HCT116 (cell line): ENCODE measurements at regions not wholly inside any gene's neighbourhood (a gene's known extent, or its start where the extent isn't known, plus 50 kb on each side); places are given as distances from the start of the nearest gene placed in this dataset.

Source experiments
- ATAC-seq: fragments of 200-7000 bp; cut with Tn5 transposase; 2 replicates; pipeline ENCODE4 v1.9.1; 2020; ENCODE audit warnings: mild to moderate bottlenecking, moderate library complexity
- BruUV-seq: library from RNA; stranded (reverse); fragments of 400-500 nt; replicated peaks from 2 replicates; lab custom pipeline; 2021; lab: Mats Ljungman, UMichigan
- CTCF ChIA-PET: fragments of 300-600 bp; sonication (Branson Sonifier 250); formaldehyde crosslinking; loops from one replicate; lab custom pipeline; 2021; ENCODE audit warnings: antibody characterized with exemption; lab: Charles Lee
- POLR2A ChIA-PET: fragments of 300-600, 350-600 bp; sonication (Branson Sonifier 250); formaldehyde crosslinking; loops from one replicate; lab custom pipeline; 2021; ENCODE audit warnings: antibody characterized with exemption; lab: Charles Lee
- RAD21 ChIA-PET, 2 experiments: fragments of 300-600 bp; sonication (Branson Sonifier 250); formaldehyde crosslinking; loops; one replicate each; lab custom pipeline; 2023; ENCODE audit warnings: low total read pairs in 2 of 2; ENCODE audit not compliant: uncharacterized antibody in 2 of 2, unreplicated experiment in 2 of 2, low non-redundant PET in 1 of 2; lab: Charles Lee
- DNase-seq: peaks from one replicate; pipeline ENCODE4 v3.0.0-alpha.2; 2010; ENCODE audit warnings: low read depth, low spot score
- H2AFZ ChIP-seq: fragments of 200-600 bp; shearing (Covaris generic), sonication (generic); 2 replicates; pipeline ENCODE4 v1.6.1; 2017; ENCODE audit warnings: low read depth, mixed run types, mixed read lengths, antibody characterized with exemption, low read length; ENCODE audit not compliant: poor library complexity, severe bottlenecking
- H3K27ac ChIP-seq: 2 replicates; pipeline ENCODE4 v1.5.1; 2012; ENCODE audit warnings: low read depth, low read length
- H3K27me3 ChIP-seq: fragments of 200-600 bp; sonication (generic); 2 replicates; pipeline ENCODE4 v1.6.1; 2016; ENCODE audit warnings: mixed run types, low read length, mixed read lengths; ENCODE audit not compliant: insufficient read depth
- H3K36me3 ChIP-seq, 2 experiments: fragments of 200-500 bp in 1 of 2; fragments of 200-600 bp in 1 of 2; sonication (Bioruptor generic) in 1 of 2; sonication (generic) in 1 of 2; 2 replicates each; pipeline versions ENCODE4 v1.5.1 to v1.6.1; 2014 to 2016; ENCODE audit warnings: low read length in 2 of 2, inconsistent platforms in 1 of 2, mixed read lengths in 1 of 2, mixed run types in 1 of 2; ENCODE audit not compliant: insufficient read depth in 2 of 2, control insufficient read depth in 1 of 2
- H3K4me1 ChIP-seq, 2 experiments: fragments of 200-600 bp in 1 of 2; sonication (generic) in 1 of 2; 2 replicates each; pipeline versions ENCODE4 v1.5.1 to v1.6.1; 2012 to 2017; ENCODE audit warnings: low read length in 2 of 2, inconsistent platforms in 1 of 2, mild to moderate bottlenecking in 1 of 2, mixed read lengths in 1 of 2, mixed run types in 1 of 2, moderate library complexity in 1 of 2; ENCODE audit not compliant: insufficient read depth in 2 of 2, control insufficient read depth in 1 of 2
- H3K4me2 ChIP-seq: fragments of 200-600 bp; sonication (generic); 2 replicates; pipeline ENCODE4 v1.6.1; 2017; ENCODE audit warnings: mixed run types, low read length, mixed read lengths
- H3K4me3 ChIP-seq, 2 experiments: fragments of 200-600 bp in 1 of 2; sonication (generic) in 1 of 2; replicated peaks in 1 of 2; 2 replicates each; pipeline ENCODE4 v1.5.1; 2011 to 2016; ENCODE audit warnings: low read length in 2 of 2, control low read depth in 1 of 2, low read depth in 1 of 2, mild to moderate bottlenecking in 1 of 2, mixed read lengths in 1 of 2, mixed run types in 1 of 2
- H3K79me2 ChIP-seq: fragments of 200-600 bp; sonication (generic); 2 replicates; pipeline ENCODE4 v1.6.1; 2017; ENCODE audit warnings: mild to moderate bottlenecking, mixed run types, low read length, moderate library complexity, mixed read lengths; ENCODE audit not compliant: insufficient read depth
- H3K9ac ChIP-seq: fragments of 200-600 bp; sonication (generic); 2 replicates; pipeline ENCODE4 v1.6.1; 2016; ENCODE audit warnings: low read length, mixed read lengths
- H3K9me2 ChIP-seq: fragments of 200-600 bp; sonication (generic), shearing (Covaris generic); 2 replicates; pipeline ENCODE4 v1.6.1; 2017; ENCODE audit warnings: mixed run types, mild to moderate bottlenecking, moderate library complexity; ENCODE audit not compliant: insufficient read depth
- H3K9me3 ChIP-seq, 2 experiments: fragments of 200-500 bp in 1 of 2; fragments of 200-600 bp in 1 of 2; sonication (Bioruptor generic) in 1 of 2; sonication (generic) in 1 of 2; 2 replicates each; pipeline ENCODE4 v1.6.1; 2014 to 2017; ENCODE audit warnings: low read length in 2 of 2, mixed read lengths in 2 of 2, inconsistent platforms in 1 of 2, low read depth in 1 of 2, mild to moderate bottlenecking in 1 of 2, mixed run types in 1 of 2, moderate library complexity in 1 of 2; ENCODE audit not compliant: control insufficient read depth in 1 of 2, insufficient read depth in 1 of 2
- H4K20me1 ChIP-seq: fragments of 200-600 bp; sonication (generic), shearing (Covaris generic); 2 replicates; pipeline ENCODE4 v1.6.1; 2017; ENCODE audit warnings: mixed run types, mild to moderate bottlenecking, moderate library complexity; ENCODE audit not compliant: insufficient read depth
- CEBPB ChIP-seq: IDR thresholded peaks from 2 replicates; pipeline ENCODE4 v1.6.1; 2012; ENCODE audit warnings: low read depth
- ELF1 ChIP-seq: IDR thresholded peaks from 2 replicates; pipeline ENCODE4 v1.6.1; 2012; ENCODE audit warnings: low read depth, borderline replicate concordance
- POLR2A ChIP-seq: IDR thresholded peaks from 2 replicates; pipeline ENCODE4 v1.7.0; 2011; ENCODE audit warnings: borderline replicate concordance; ENCODE audit not compliant: insufficient read depth, insufficient read length; ENCODE audit errors: extremely low read depth
- RAD21 ChIP-seq: IDR thresholded peaks from 2 replicates; pipeline ENCODE4 v1.6.1; 2012; ENCODE audit warnings: low read depth, mild to moderate bottlenecking
- SIN3A ChIP-seq: IDR thresholded peaks from 2 replicates; pipeline ENCODE4 v1.6.1; 2012; ENCODE audit warnings: low read depth
- SRF ChIP-seq: IDR thresholded peaks from 2 replicates; pipeline ENCODE4 v1.6.1; 2012; ENCODE audit warnings: low read depth
- TCF7L2 ChIP-seq: IDR thresholded peaks from 2 replicates; pipeline ENCODE4 v1.7.0; 2011; ENCODE audit warnings: borderline replicate concordance, inconsistent platforms; ENCODE audit not compliant: insufficient read depth, insufficient read length; ENCODE audit errors: extremely low read depth
- YY1 ChIP-seq: IDR thresholded peaks from 2 replicates; pipeline ENCODE4 v1.6.1; 2011; ENCODE audit warnings: low read length, low read depth, moderate library complexity, mild to moderate bottlenecking; ENCODE audit not compliant: insufficient replicate concordance; ENCODE audit errors: extremely low read depth
- ZNF274 ChIP-seq: fragments of 200-500 bp; sonication (Bioruptor generic); IDR thresholded peaks from 2 replicates; pipeline ENCODE4 v1.6.1; 2014; ENCODE audit warnings: mild to moderate bottlenecking, low read depth, low read length, inconsistent platforms
- intact Hi-C: fragments of 100-400 bp; cut with micrococcal nuclease; formaldehyde crosslinking; loops from 2 replicates; pipeline ENCODE4 v1.10.0; 2022
- TF ChIP-seq, protein P1 (sequence below): IDR thresholded peaks from 2 replicates; pipeline ENCODE4 v1.6.1; 2012
- TF ChIP-seq, protein P2 (sequence below), 3 experiments: fragments of 200-600 bp in 1 of 3; sonication (generic) in 1 of 3; IDR thresholded peaks in 2 of 3; conservative IDR thresholded peaks in 1 of 3; 2 replicates each; pipeline ENCODE4 v1.5.1; 2012 to 2017; ENCODE audit warnings: low read depth in 2 of 3, low read length in 2 of 3, antibody characterized with exemption in 1 of 3, borderline replicate concordance in 1 of 3, control low read depth in 1 of 3, mild to moderate bottlenecking in 1 of 3, mixed read lengths in 1 of 3, mixed run types in 1 of 3, moderate library complexity in 1 of 3; ENCODE audit not compliant: insufficient read depth in 1 of 3
- TF ChIP-seq, protein P3 (sequence below): IDR thresholded peaks from 2 replicates; pipeline ENCODE4 v1.6.1; 2012

DNA sequence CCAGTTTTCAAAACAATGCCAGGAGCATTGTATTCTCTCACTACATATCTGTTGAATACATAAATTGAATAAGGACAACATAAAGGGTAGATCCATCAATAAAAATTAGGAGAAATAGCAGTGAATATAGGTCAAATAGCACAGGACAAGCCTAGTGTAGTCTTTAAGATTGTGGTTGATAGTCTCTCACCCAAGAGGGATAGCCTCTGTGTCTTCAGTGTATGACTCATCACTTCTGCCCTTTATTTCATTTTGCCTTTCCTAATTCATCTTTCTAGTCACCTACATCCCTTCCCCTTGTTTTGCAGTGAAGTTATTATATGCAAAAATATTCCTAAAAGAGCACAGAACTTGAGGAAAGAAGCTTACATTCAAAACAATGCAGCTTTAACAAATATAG, 335.0 kb upstream of the TUSC1 start:
- ChIA-PET POLR2A (no interaction called here), CTCF (no interaction called here), RAD21 (no interaction called here)
- Histone ChIP-seq H3K9me2 (no peaks in the 10 kb centered on the region), H3K27ac (no peak overlapping the region), H3K9ac (no peak overlapping the region), H3K4me1 (no peaks in the 10 kb centered on the region), H3K4me2 (no peak overlapping the region), H2AFZ (no peak overlapping the region), H3K9me3 (peaks cover 0 to 21% of the 10 kb centered on the region in 2 experiments; a peak in 2 of 4 replicates), H3K27me3 (no peaks in the 10 kb centered on the region), H3K79me2 (no peaks in the 10 kb centered on the region), H3K36me3 (no peaks in the 10 kb centered on the region), H4K20me1 (no peaks in the 10 kb centered on the region), H3K4me3 (no peak overlapping the region)
- TF ChIP-seq SRF (no peak), ELF1 (no peak), RAD21 (no peak), YY1 (no peak)
- TF ChIP-seq, protein P1, sequence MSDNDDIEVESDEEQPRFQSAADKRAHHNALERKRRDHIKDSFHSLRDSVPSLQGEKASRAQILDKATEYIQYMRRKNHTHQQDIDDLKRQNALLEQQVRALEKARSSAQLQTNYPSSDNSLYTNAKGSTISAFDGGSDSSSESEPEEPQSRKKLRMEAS = no peak
- TF ChIP-seq, protein P2, sequence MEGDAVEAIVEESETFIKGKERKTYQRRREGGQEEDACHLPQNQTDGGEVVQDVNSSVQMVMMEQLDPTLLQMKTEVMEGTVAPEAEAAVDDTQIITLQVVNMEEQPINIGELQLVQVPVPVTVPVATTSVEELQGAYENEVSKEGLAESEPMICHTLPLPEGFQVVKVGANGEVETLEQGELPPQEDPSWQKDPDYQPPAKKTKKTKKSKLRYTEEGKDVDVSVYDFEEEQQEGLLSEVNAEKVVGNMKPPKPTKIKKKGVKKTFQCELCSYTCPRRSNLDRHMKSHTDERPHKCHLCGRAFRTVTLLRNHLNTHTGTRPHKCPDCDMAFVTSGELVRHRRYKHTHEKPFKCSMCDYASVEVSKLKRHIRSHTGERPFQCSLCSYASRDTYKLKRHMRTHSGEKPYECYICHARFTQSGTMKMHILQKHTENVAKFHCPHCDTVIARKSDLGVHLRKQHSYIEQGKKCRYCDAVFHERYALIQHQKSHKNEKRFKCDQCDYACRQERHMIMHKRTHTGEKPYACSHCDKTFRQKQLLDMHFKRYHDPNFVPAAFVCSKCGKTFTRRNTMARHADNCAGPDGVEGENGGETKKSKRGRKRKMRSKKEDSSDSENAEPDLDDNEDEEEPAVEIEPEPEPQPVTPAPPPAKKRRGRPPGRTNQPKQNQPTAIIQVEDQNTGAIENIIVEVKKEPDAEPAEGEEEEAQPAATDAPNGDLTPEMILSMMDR (IDR thresholded peaks at IDR 0.05 in 2 of 3, conservative IDR thresholded peaks at IDR 0.05 in 1 of 3; ENCODE audit: borderline replicate concordance in 1 of 3, insufficient read depth in 1 of 3, low read depth in 2 of 3, low read length in 2 of 3) = no peak
- intact Hi-C loops = no loop called here
- ATAC-seq (no peak), DNase-seq (no peak)
- no TSS peak for BruUV-seq

DNA sequence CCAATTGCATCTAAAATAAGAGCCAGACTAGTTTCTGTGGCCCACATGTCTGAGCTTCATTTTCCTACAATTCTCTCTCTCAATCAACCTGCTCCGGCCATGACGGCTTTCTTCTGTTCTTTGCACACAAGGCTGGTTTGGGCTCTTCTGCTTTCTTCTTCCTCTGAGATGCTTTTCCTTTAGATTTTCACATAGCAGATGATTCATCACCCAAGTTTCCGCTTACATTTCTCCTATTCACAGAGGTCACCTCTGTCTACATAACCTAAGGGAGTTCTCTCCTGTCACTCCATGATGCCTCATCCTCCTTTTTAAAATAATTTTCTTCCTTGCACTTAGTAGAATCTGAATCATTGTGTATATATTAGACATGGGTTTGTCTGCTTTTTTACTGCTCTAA, 334.6 kb upstream of the TUSC1 start:
- no peak for DNase-seq
- TF ChIP-seq, protein P3, sequence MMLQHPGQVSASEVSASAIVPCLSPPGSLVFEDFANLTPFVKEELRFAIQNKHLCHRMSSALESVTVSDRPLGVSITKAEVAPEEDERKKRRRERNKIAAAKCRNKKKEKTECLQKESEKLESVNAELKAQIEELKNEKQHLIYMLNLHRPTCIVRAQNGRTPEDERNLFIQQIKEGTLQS = no peak
- TF ChIP-seq SIN3A (no peak), POLR2A (no peak), RAD21 (no peak), SRF (no peak), TCF7L2 (no peak), CEBPB (no peak), ELF1 (no peak), ZNF274 (no peak)
- TF ChIP-seq, protein P2 (IDR thresholded peaks at IDR 0.05 in 2 of 3, conservative IDR thresholded peaks at IDR 0.05 in 1 of 3; ENCODE audit: borderline replicate concordance in 1 of 3, insufficient read depth in 1 of 3, low read depth in 2 of 3, low read length in 2 of 3) = no peak
- TF ChIP-seq, protein P1 = no peak

More for the DNA sequence above, 334.6 kb upstream of the TUSC1 start:
- H3K9ac ChIP-seq = no peak overlapping the region
- no peak for ATAC-seq
- ChIA-PET CTCF (no interaction called here), POLR2A (no interaction called here), RAD21 (no interaction called here)
- H3K27ac ChIP-seq = no peak overlapping the region
- no peaks in the 10 kb centered on the region for H4K20me1 ChIP-seq
- intact Hi-C loops = no loop called here
- BruUV-seq = no TSS peak
- no peaks in the 10 kb centered on the region for H3K4me1 ChIP-seq
- H3K79me2 ChIP-seq = no peaks in the 10 kb centered on the region
- H3K9me3 ChIP-seq = peaks cover 3 to 21% of the 10 kb centered on the region in 2 experiments; a peak in 2 of 4 replicates
- H3K9me2 ChIP-seq = no peaks in the 10 kb centered on the region
- H3K4me3 ChIP-seq = no peak overlapping the region
- H3K36me3 ChIP-seq = no peaks in the 10 kb centered on the region
- no peak overlapping the region for H3K4me2 ChIP-seq
- no peaks in the 10 kb centered on the region for H3K27me3 ChIP-seq
- H2AFZ ChIP-seq = no peak overlapping the region
